Neural cell (in vitro differentiated cells): ENCODE measurements at regions not wholly inside any gene's neighbourhood (a gene's known extent, or its start where the extent isn't known, plus 50 kb on each side); places are given as distances from the start of the nearest gene placed in this dataset.

Experiments used
- H2AFZ ChIP-seq: fragments of 200-600, 300-800 bp; sonication (generic), shearing (Covaris generic); 2 replicates; pipeline ENCODE4 v1.6.0; 2014; ENCODE audit warnings: low read depth, mild to moderate bottlenecking, antibody characterized with exemption, low read length, moderate library complexity
- H3F3A ChIP-seq: fragments of 200-600 bp; shearing (Covaris generic); 2 replicates; pipeline ENCODE4 v1.6.1; 2016; ENCODE audit warnings: mild to moderate bottlenecking, moderate library complexity, mixed read lengths, antibody characterized with exemption, low read length; ENCODE audit not compliant: insufficient read depth, poor library complexity, severe bottlenecking
- H3K27ac ChIP-seq: fragments of 200-600, 300-800 bp; sonication (generic), shearing (Covaris generic); 2 replicates; pipeline ENCODE4 v1.5.1; 2014; ENCODE audit warnings: mild to moderate bottlenecking, low read length, moderate library complexity
- H3K27me3 ChIP-seq: fragments of 300-800, 200-600 bp; sonication (generic), shearing (Covaris generic); 2 replicates; pipeline ENCODE4 v1.6.0; 2014; ENCODE audit warnings: mild to moderate bottlenecking, low read depth, low read length, moderate library complexity; ENCODE audit not compliant: insufficient read depth
- H3K36me3 ChIP-seq: fragments of 300-800, 200-600 bp; sonication (generic), shearing (Covaris generic); 2 replicates; pipeline ENCODE4 v1.5.1; 2014; ENCODE audit warnings: mild to moderate bottlenecking, antibody characterized with exemption, low read length, moderate library complexity; ENCODE audit not compliant: insufficient read depth
- H3K4me2 ChIP-seq: fragments of 300-800, 200-600 bp; sonication (generic), shearing (Covaris generic); 2 replicates; pipeline ENCODE4 v1.6.0; 2014; ENCODE audit warnings: mild to moderate bottlenecking, low read length
- H3K4me3 ChIP-seq: fragments of 300-800, 200-600 bp; sonication (generic), shearing (Covaris generic); 2 replicates; pipeline ENCODE4 v1.5.1; 2014; ENCODE audit warnings: mild to moderate bottlenecking, low read length, moderate library complexity
- H3K79me2 ChIP-seq: fragments of 200-600 bp; shearing (Covaris generic); replicated peaks from 2 replicates; pipeline ENCODE4 v1.6.0; 2014; ENCODE audit warnings: mild to moderate bottlenecking, low read length, moderate library complexity; ENCODE audit not compliant: insufficient read depth
- H3K9ac ChIP-seq: fragments of 300-800, 200-600 bp; sonication (generic), shearing (Covaris generic); 2 replicates; pipeline ENCODE4 v1.6.1; 2016; ENCODE audit warnings: mild to moderate bottlenecking, low read length, mixed read lengths
- H3K9me2 ChIP-seq: fragments of 200-600 bp; shearing (Covaris generic); 2 replicates; pipeline ENCODE4 v1.6.1; 2016; ENCODE audit warnings: mild to moderate bottlenecking, low read length, mixed read lengths; ENCODE audit not compliant: insufficient read depth
- H3K9me3 ChIP-seq: fragments of 200-600, 300-800 bp; sonication (generic), shearing (Covaris generic); 2 replicates; pipeline ENCODE4 v1.6.1; 2016; ENCODE audit warnings: mild to moderate bottlenecking, mixed run types, low read length, moderate library complexity, mixed read lengths
- H4K20me1 ChIP-seq: fragments of 200-600 bp; shearing (Covaris generic); 2 replicates; pipeline ENCODE4 v1.6.1; 2016; ENCODE audit warnings: mild to moderate bottlenecking, mixed run types; ENCODE audit not compliant: insufficient read depth
- EP300 ChIP-seq: fragments of 450-650 bp; conservative IDR thresholded peaks from 2 replicates; pipeline ENCODE4 v1.6.1; 2014; ENCODE audit warnings: antibody characterized with exemption, mild to moderate bottlenecking, moderate library complexity; ENCODE audit not compliant: poor library complexity, severe bottlenecking
- EZH2 ChIP-seq: fragments of 200-600, 300-800 bp; shearing (Covaris generic), sonication (generic); IDR thresholded peaks from 2 replicates; pipeline ENCODE4 v1.6.1; 2014; ENCODE audit warnings: antibody characterized with exemption, low read length, borderline replicate concordance, mild to moderate bottlenecking; ENCODE audit not compliant: insufficient read depth, poor library complexity, severe bottlenecking
- MXI1 ChIP-seq: fragments of 450-650 bp; conservative IDR thresholded peaks from 2 replicates; pipeline ENCODE4 v1.6.1; 2014; ENCODE audit warnings: antibody characterized with exemption, mild to moderate bottlenecking; ENCODE audit not compliant: poor library complexity, severe bottlenecking
- POLR2AphosphoS5 ChIP-seq: IDR thresholded peaks from 2 replicates; pipeline ENCODE4 v1.6.1; 2012
- RAD21 ChIP-seq: fragments of 450-650 bp; conservative IDR thresholded peaks from 2 replicates; pipeline ENCODE4 v1.6.1; 2014; ENCODE audit warnings: antibody characterized with exemption, mild to moderate bottlenecking, moderate library complexity
- SMC3 ChIP-seq: fragments of 450-650 bp; conservative IDR thresholded peaks from 2 replicates; pipeline ENCODE4 v1.6.1; 2014; ENCODE audit warnings: antibody characterized with exemption, mild to moderate bottlenecking, moderate library complexity; ENCODE audit not compliant: poor library complexity
- TAF1 ChIP-seq: IDR thresholded peaks from 2 replicates; pipeline ENCODE4 v1.6.1; 2012; ENCODE audit warnings: low read depth
- TF ChIP-seq, protein P1 (sequence below): IDR thresholded peaks from 2 replicates; pipeline ENCODE4 v1.6.1; 2012; ENCODE audit warnings: borderline replicate concordance
- TF ChIP-seq, protein P2 (sequence below): fragments of 450-650 bp; IDR thresholded peaks from 2 replicates; pipeline ENCODE4 v1.5.1; 2014; ENCODE audit warnings: antibody characterized with exemption, mild to moderate bottlenecking, moderate library complexity; ENCODE audit not compliant: poor library complexity, severe bottlenecking

DNA sequence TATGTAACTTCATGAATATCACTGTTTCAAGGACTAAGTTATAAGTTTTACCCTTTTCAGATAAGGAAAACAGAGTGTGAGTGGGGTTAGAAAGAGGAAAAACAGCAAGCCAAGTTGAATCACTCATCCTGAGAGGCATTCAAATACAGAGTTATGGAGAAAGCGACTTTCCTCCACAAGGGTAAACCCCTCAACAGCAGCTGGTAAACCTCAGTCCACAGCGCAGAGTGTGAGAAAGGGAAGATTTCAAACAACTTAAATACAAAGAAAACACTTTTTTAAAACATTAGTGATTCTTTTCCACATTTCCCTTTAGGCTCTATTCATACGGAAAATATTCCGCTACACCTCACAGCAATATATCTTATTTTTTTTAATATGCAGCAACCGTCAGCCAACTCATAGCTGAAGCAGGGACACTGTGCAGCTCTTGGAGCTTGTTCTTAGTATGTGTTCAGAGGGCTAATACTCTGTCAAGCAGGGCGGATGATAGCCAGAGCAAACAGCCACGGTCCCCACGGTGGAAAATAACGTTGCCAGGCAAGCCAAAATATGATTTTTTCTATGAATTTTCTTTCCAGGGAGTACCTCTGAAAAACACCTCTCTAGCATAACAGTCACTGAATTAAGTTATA lies 488.9 kb upstream of the FAT1 start:
- Histone ChIP-seq H3K27ac (no peak overlapping the region), H3K27me3 (no peaks in the 10 kb centered on the region), H3F3A (no peaks in the 10 kb centered on the region), H2AFZ (no peak overlapping the region), H3K4me3 (no peak overlapping the region), H3K9ac (no peak overlapping the region), H3K4me2 (no peak overlapping the region), H4K20me1 (no peaks in the 10 kb centered on the region), H3K79me2 (no peaks in the 10 kb centered on the region), H3K36me3 (no peaks in the 10 kb centered on the region), H3K9me2 (no peaks in the 10 kb centered on the region), H3K9me3 (no peaks in the 10 kb centered on the region)
- TF ChIP-seq, protein P1, sequence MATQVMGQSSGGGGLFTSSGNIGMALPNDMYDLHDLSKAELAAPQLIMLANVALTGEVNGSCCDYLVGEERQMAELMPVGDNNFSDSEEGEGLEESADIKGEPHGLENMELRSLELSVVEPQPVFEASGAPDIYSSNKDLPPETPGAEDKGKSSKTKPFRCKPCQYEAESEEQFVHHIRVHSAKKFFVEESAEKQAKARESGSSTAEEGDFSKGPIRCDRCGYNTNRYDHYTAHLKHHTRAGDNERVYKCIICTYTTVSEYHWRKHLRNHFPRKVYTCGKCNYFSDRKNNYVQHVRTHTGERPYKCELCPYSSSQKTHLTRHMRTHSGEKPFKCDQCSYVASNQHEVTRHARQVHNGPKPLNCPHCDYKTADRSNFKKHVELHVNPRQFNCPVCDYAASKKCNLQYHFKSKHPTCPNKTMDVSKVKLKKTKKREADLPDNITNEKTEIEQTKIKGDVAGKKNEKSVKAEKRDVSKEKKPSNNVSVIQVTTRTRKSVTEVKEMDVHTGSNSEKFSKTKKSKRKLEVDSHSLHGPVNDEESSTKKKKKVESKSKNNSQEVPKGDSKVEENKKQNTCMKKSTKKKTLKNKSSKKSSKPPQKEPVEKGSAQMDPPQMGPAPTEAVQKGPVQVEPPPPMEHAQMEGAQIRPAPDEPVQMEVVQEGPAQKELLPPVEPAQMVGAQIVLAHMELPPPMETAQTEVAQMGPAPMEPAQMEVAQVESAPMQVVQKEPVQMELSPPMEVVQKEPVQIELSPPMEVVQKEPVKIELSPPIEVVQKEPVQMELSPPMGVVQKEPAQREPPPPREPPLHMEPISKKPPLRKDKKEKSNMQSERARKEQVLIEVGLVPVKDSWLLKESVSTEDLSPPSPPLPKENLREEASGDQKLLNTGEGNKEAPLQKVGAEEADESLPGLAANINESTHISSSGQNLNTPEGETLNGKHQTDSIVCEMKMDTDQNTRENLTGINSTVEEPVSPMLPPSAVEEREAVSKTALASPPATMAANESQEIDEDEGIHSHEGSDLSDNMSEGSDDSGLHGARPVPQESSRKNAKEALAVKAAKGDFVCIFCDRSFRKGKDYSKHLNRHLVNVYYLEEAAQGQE: no peak
- TF ChIP-seq SMC3: no peak
- TF ChIP-seq TAF1: no peak
- no peak for TF ChIP-seq POLR2AphosphoS5
- no peak for TF ChIP-seq EP300
- TF ChIP-seq MXI1: no peak
- no peak for TF ChIP-seq RAD21

DNA sequence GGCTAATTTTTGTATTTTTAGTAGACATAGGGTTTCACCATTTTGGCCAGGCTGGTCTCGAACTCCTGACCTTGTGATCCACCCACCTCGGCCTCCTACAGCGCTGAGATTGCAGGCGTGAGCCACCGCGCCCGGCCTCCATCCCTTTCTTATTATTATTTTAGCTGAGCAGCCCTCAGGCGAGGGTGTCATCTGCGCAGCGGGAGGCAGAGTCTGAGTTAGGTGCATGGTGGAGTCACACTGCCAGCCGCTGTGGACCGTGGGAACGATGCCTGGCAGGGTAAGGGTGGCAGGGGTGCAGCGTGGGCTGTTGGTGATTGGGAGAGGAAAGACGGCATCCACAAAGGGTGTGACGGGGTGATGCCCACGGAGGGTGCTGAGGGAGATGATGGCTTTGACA lies 491.8 kb upstream of the FAT1 start:
- no peak overlapping the region for H2AFZ ChIP-seq
- H3K27ac ChIP-seq: no peak overlapping the region
- H3K9ac ChIP-seq: no peak overlapping the region
- no peaks in the 10 kb centered on the region for H3K79me2 ChIP-seq
- no peak overlapping the region for H3K4me3 ChIP-seq
- no peaks in the 10 kb centered on the region for H3K9me2 ChIP-seq
- H4K20me1 ChIP-seq: no peaks in the 10 kb centered on the region
- TF ChIP-seq, protein P2, sequence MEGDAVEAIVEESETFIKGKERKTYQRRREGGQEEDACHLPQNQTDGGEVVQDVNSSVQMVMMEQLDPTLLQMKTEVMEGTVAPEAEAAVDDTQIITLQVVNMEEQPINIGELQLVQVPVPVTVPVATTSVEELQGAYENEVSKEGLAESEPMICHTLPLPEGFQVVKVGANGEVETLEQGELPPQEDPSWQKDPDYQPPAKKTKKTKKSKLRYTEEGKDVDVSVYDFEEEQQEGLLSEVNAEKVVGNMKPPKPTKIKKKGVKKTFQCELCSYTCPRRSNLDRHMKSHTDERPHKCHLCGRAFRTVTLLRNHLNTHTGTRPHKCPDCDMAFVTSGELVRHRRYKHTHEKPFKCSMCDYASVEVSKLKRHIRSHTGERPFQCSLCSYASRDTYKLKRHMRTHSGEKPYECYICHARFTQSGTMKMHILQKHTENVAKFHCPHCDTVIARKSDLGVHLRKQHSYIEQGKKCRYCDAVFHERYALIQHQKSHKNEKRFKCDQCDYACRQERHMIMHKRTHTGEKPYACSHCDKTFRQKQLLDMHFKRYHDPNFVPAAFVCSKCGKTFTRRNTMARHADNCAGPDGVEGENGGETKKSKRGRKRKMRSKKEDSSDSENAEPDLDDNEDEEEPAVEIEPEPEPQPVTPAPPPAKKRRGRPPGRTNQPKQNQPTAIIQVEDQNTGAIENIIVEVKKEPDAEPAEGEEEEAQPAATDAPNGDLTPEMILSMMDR: no peak
- TF ChIP-seq TAF1 (no peak), SMC3 (no peak), EZH2 (no peak), EP300 (no peak), RAD21 (no peak), MXI1 (no peak)
- TF ChIP-seq, protein P1: no peak
- H3K27me3 ChIP-seq: no peaks in the 10 kb centered on the region
- no peaks in the 10 kb centered on the region for H3K9me3 ChIP-seq
- H3K36me3 ChIP-seq: no peaks in the 10 kb centered on the region
- H3F3A ChIP-seq: no peaks in the 10 kb centered on the region
- no peak overlapping the region for H3K4me2 ChIP-seq
